Natural killer cell (primary cell): ENCODE measurements at regions not wholly inside any gene's neighbourhood (a gene's known extent, or its start where the extent isn't known, plus 50 kb on each side); places are given as distances from the start of the nearest gene placed in this dataset.

Experiments
- ATAC-seq, 3 donors: fragments of 150-1000 bp in 2 of 3; fragments of 200-7000 bp in 1 of 3; cut with Tn5 transposase; 1 replicate in 1 of 3; 2 replicates in 2 of 3; pipeline ENCODE4 v1.10.0; 2021; ENCODE audit warnings: mild to moderate bottlenecking in 2 of 3, moderate library complexity in 2 of 3
- DNase-seq, 2 donors: peaks; one replicate each; pipeline versions ENCODE4 v3.0.0 to v3.0.0-alpha.2; 2013 to 2021; ENCODE audit warnings: mixed read lengths in 1 of 2
- H3K27ac ChIP-seq: one replicate; pipeline ENCODE4 v1.5.1; 2013; ENCODE audit warnings: mild to moderate bottlenecking, low read length
- H3K27me3 ChIP-seq: one replicate; pipeline ENCODE4 v1.6.1; 2013; ENCODE audit warnings: low read length; ENCODE audit not compliant: control insufficient read depth, insufficient read depth
- H3K36me3 ChIP-seq: one replicate; pipeline ENCODE4 v1.6.1; 2013; ENCODE audit warnings: low read length; ENCODE audit not compliant: control insufficient read depth, insufficient read depth
- H3K4me1 ChIP-seq: one replicate; pipeline ENCODE4 v1.6.1; 2013; ENCODE audit warnings: low read length; ENCODE audit not compliant: control insufficient read depth, insufficient read depth
- H3K4me3 ChIP-seq: one replicate; pipeline ENCODE4 v1.5.1; 2013; ENCODE audit warnings: low read length
- H3K9me3 ChIP-seq: one replicate; pipeline ENCODE4 v1.6.1; 2013; ENCODE audit warnings: low read length; ENCODE audit not compliant: control insufficient read depth, insufficient read depth
- H3K27ac Mint-ChIP-seq, 2 donors: one replicate each; pipeline ENCODE4 v1.8.0; 2022; ENCODE audit warnings: mild to moderate bottlenecking in 2 of 2, mixed read lengths in 2 of 2, moderate library complexity in 1 of 2
- H3K27me3 Mint-ChIP-seq, 2 donors: one replicate each; pipeline ENCODE4 v1.8.0; 2022; ENCODE audit warnings: low read depth in 2 of 2, mixed read lengths in 2 of 2
- H3K36me3 Mint-ChIP-seq: one replicate; pipeline ENCODE4 v1.8.0; 2022; ENCODE audit warnings: mixed read lengths
- H3K4me1 Mint-ChIP-seq, 2 donors: one replicate each; pipeline ENCODE4 v1.8.0; 2022; ENCODE audit warnings: mixed read lengths in 2 of 2
- H3K4me3 Mint-ChIP-seq: one replicate; pipeline ENCODE4 v1.8.0; 2022; ENCODE audit warnings: mild to moderate bottlenecking, moderate library complexity, mixed read lengths
- H3K9me3 Mint-ChIP-seq, 2 donors: one replicate each; pipeline ENCODE4 v1.8.0; 2022; ENCODE audit warnings: mixed read lengths in 2 of 2
- CTCF ChIP-seq: fragments of 200-600 bp; IDR thresholded peaks from one replicate; pipeline ENCODE4 v1.8.0; 2022; ENCODE audit warnings: antibody characterized with exemption
- WGBS: methylation state at CpG from one replicate; pipeline ENCODE4 v1.1.7; 2013; ENCODE audit warnings: missing lambda C conversion rate; ENCODE audit not compliant: insufficient coverage; 5-methylcytosine and 5-hydroxymethylcytosine counted together
- intact Hi-C: fragments of 100-400 bp; cut with micrococcal nuclease; formaldehyde crosslinking; loops from one replicate; pipeline ENCODE4 v1.14.2; 2022

- no peak overlapping the region for H3K27ac Mint-ChIP-seq
- no peaks in the 10 kb centered on the region for H3K36me3 Mint-ChIP-seq
- Histone ChIP-seq H3K9me3 (no peaks in the 10 kb centered on the region), H3K27ac (no peak overlapping the region), H3K27me3 (no peaks in the 10 kb centered on the region), H3K4me1 (no peaks in the 10 kb centered on the region), H3K4me3 (no peak overlapping the region), H3K36me3 (no peaks in the 10 kb centered on the region)
- H3K9me3 Mint-ChIP-seq, result no peaks in the 10 kb centered on the region
- H3K27me3 Mint-ChIP-seq, result no peaks in the 10 kb centered on the region
- no peak overlapping the region for H3K4me3 Mint-ChIP-seq
- DNase-seq, result no peak
- 80% methylated on average over 1 of the region's 1 CpG for WGBS
- intact Hi-C loops, result no loop called here
- ATAC-seq, result no peak
- no peak for TF ChIP-seq CTCF
- H3K4me1 Mint-ChIP-seq, result no peaks in the 10 kb centered on the region
These were observed 153.9 kb downstream of the PRELID2 start for GRCh38 chr5:145681216-145681615.

GRCh38 chr5:145680767-145681166 is 154.4 kb downstream of the PRELID2 start:
- no peaks in the 10 kb centered on the region for H3K4me1 Mint-ChIP-seq
- Histone ChIP-seq H3K27me3 (no peaks in the 10 kb centered on the region), H3K4me1 (no peaks in the 10 kb centered on the region), H3K9me3 (no peaks in the 10 kb centered on the region), H3K36me3 (no peaks in the 10 kb centered on the region), H3K27ac (no peak overlapping the region), H3K4me3 (no peak overlapping the region)
- DNase-seq (no peak), ATAC-seq (no peak)
- intact Hi-C loops, result no loop called here
- no peak for TF ChIP-seq CTCF
- H3K27ac Mint-ChIP-seq, result no peak overlapping the region
- WGBS, result 87% methylated on average over 7 of the region's 7 CpGs
- H3K27me3 Mint-ChIP-seq, result no peaks in the 10 kb centered on the region
- no peaks in the 10 kb centered on the region for H3K36me3 Mint-ChIP-seq
- H3K9me3 Mint-ChIP-seq, result no peaks in the 10 kb centered on the region
- H3K4me3 Mint-ChIP-seq, result no peak overlapping the region

- DNase-seq (no peak), ATAC-seq (no peak)
- Mint-ChIP-seq H3K27ac (no peak overlapping the region), H3K27me3 (no peaks in the 10 kb centered on the region), H3K9me3 (no peaks in the 10 kb centered on the region), H3K4me1 (no peaks in the 10 kb centered on the region), H3K4me3 (no peak overlapping the region), H3K36me3 (no peaks in the 10 kb centered on the region)
- no peaks in the 10 kb centered on the region for H3K36me3 ChIP-seq
- H3K27ac ChIP-seq, result no peak overlapping the region
- no peak overlapping the region for H3K4me3 ChIP-seq
- H3K9me3 ChIP-seq, result no peaks in the 10 kb centered on the region
- H3K27me3 ChIP-seq, result no peaks in the 10 kb centered on the region
- intact Hi-C loops, result no loop called here
- H3K4me1 ChIP-seq, result no peaks in the 10 kb centered on the region
- no peak for TF ChIP-seq CTCF
These were observed 155.0 kb downstream of the PRELID2 start for GRCh38 chr5:145680169-145680568.

- DNase-seq (no peak), ATAC-seq (no peak)
These were observed 156.9 kb downstream of the PRELID2 start for GRCh38 chr5:145678255-145678654.

More at GRCh38 chr5:145678255-145678654, 156.9 kb downstream of the PRELID2 start:
- H3K9me3 ChIP-seq, result no peaks in the 10 kb centered on the region
- intact Hi-C loops, result no loop called here
- no peak overlapping the region for H3K4me3 ChIP-seq
- no peak overlapping the region for H3K27ac Mint-ChIP-seq
- no peak overlapping the region for H3K27ac ChIP-seq
- H3K36me3 Mint-ChIP-seq, result no peaks in the 10 kb centered on the region
- H3K4me1 Mint-ChIP-seq, result no peaks in the 10 kb centered on the region
- no peaks in the 10 kb centered on the region for H3K9me3 Mint-ChIP-seq
- H3K36me3 ChIP-seq, result no peaks in the 10 kb centered on the region
- no peaks in the 10 kb centered on the region for H3K4me1 ChIP-seq
- 88% methylated on average over 2 of the region's 2 CpGs for WGBS
- H3K27me3 Mint-ChIP-seq, result no peaks in the 10 kb centered on the region
- TF ChIP-seq CTCF, result no peak
- H3K27me3 ChIP-seq, result no peaks in the 10 kb centered on the region
- no peak overlapping the region for H3K4me3 Mint-ChIP-seq
